HG02588 (cell line): ENCODE measurements at regions not wholly inside any gene's neighbourhood (a gene's known extent, or its start where the extent isn't known, plus 50 kb on each side); places are given as distances from the start of the nearest gene placed in this dataset.
A peak's percentile ranks its signal among the peaks of the same experiment; 100 is the strongest.

Experiments
- ATAC-seq: cut with Tn5 transposase; IDR thresholded peaks from one replicate; pipeline ENCODE4 v1.9.1; 2021; ENCODE audit warnings: mild to moderate bottlenecking, moderate library complexity; ENCODE audit not compliant: unreplicated experiment

- no peak for ATAC-seq
Measured at GRCh38 chr6:111984516-111985201, 69.2 kb upstream of the CCN6 start.

GRCh38 chr6:111985202-111985731 is 68.6 kb upstream of the CCN6 start:
- no peak for ATAC-seq

DNA sequence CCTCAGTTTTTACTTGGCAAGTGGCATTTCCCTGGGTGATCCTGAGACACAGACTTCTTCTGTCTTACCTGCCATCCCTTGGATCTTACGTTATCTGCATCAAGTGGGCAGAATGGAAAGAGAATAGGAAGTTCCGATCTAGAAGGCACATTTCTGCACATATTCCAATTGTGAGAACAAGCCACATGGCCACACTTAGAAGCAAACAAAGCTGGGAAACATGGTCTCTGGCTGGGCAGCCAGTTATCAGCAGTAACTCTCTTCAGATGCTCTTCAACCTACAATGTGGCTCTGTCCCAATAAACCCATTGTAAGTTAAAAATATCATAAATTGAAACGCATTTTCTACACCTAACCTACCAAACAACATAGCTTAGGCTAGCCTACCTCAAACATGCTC is 67.3 kb upstream of the CCN6 start:
- no peak for ATAC-seq

- ATAC-seq, result no peak
Measured at GRCh38 chr6:111987295-111987694, 66.6 kb upstream of the CCN6 start.

DNA sequence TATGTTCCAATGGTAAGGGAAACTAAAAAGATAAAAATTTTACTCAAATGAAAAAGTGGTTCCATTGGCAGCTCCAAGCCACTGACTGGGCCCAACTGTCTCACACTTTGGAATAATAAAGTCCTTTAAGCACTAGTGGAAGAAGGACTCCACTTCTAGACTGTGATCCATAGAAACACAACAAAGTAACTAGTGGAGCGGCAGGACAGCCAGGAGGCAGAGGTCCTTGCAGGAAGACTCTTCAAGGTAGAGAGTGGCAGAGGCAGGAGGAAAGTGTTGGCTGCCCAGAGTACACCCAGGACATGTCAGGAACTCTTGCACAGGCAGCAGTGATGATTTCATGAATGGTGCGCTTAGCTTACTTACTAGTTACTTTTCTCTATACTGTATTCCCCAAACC is 65.0 kb upstream of the CCN6 start:
- no peak for ATAC-seq

DNA sequence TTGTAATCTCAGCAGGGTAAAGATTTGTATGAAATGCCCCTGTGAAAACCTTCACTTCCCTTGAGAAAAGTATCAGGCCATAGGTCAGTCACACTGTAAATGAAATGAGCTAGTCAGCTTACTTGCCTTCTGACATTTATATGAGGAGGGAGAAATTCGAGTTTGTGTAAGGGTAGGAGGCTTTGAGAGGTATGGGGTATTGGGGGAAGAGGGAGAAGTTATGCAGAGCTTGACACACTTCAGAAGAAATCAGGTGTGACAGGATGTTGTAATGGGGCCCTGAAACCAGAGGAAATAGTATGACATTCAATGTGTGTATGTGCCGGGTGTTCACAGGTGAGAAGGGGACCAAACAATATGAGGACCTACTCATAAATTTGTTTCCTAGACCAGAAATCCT is 64.2 kb upstream of the CCN6 start:
- no peak for ATAC-seq

- no peak for ATAC-seq
Measured at GRCh38 chr6:111990214-111990613, 63.7 kb upstream of the CCN6 start.

- no peak for ATAC-seq
Measured at GRCh38 chr6:111992851-111993250, 61.1 kb upstream of the CCN6 start.

DNA sequence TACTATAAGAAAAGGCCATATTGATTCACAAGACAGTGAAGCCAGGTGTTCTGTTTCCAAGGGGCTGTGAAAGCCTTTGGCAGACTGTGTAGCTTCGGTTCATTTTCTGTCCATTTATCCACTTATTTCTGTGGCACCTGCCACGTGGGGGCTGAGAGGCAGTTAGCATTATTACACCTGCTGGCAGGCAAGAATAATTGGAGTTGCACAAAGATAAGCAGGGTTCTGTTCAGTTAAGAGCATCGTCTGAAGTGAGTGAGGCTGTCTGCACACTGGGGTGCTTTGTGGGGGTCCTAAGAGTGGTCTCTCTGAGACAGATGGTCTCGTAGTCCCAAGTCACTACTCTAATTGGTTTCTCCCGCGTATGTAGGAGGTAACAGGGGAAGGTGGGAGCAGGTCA is 60.6 kb upstream of the CCN6 start:
- ATAC-seq, result no peak

DNA sequence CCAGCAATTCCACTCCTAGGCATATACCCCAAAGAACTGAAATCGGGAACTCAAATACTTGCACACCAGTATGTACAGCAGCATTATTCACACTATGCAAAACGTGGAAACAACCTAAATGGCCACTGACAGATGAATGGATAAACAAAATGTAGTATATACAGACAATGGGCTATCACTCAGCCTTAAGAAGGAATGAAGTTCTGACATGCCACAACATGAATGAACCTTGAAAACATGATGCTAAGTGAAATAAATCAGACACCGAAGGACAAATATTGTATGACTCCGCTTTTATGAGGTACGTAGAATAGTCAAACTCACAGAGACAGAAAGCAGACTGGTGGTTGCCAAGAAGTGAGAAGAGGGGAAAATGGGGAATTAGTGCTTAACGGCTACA is 59.1 kb upstream of the CCN6 start:
- no peak for ATAC-seq

GRCh38 chr6:111995404-111995803 is 58.5 kb upstream of the CCN6 start:
- ATAC-seq, result no peak

DNA sequence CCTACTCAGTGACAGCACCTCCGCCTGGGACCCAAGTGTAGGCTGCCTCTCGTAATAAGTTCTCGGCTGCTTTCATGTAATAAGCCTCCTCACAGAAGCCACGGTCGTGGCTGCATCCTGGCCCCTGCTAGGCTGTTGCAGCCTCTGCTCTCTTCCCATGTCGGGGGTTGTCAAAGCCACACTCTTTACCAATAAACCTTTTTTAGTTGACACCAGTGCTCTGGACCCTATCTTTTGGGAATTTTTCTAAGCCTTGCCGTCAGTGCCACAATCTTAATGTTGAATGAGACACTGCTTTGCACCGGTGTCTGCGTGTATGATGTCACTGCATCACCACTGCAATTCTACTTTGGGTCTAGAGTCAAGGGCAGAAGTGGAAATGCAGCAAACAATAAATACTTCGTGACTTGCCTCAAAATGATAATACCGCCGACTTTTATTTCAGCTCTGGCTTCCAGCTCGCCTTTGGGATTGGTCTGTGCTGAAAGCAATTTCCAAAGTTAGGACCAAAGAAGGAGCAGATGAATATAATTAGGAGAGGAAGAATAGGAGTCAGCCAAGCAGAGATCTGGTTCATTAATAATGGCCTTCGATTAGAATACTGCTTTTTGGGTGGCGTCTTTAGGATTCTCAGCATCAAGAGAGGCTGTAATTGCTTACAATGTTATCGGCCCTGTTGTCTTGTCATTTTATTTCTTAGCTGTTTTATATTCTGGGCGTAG is 57.6 kb upstream of the CCN6 start:
- ATAC-seq, result no peak

GRCh38 chr6:111997078-111997852 is 56.6 kb upstream of the CCN6 start:
- peak; percentile 66 for ATAC-seq

DNA sequence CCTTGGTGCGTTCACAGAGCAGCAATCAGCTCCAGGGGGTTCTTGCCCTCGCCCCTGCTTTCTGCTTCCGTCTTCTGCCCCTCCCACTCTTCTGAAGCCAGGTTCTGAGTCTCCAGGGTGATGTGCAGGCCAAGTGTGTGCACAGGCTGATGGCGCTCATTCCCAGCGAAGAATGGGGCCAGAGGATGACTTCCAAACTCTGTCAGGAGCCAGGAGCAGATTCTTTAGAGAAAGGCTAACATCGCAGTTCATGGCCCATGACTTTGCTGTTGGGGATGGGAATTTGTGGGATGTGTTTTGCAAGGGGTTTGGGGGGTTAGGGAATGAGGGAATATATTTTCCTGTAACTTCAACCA is 56.1 kb upstream of the CCN6 start:
- ATAC-seq, result no peak

GRCh38 chr6:112002307-112002706 is 51.6 kb upstream of the CCN6 start:
- ATAC-seq, result no peak
